ENCODE measurements at regions not wholly inside any gene's neighbourhood (a gene's known extent, or its start where the extent isn't known, plus 50 kb on each side); places are given as distances from the start of the nearest gene placed in this dataset.

DNA sequence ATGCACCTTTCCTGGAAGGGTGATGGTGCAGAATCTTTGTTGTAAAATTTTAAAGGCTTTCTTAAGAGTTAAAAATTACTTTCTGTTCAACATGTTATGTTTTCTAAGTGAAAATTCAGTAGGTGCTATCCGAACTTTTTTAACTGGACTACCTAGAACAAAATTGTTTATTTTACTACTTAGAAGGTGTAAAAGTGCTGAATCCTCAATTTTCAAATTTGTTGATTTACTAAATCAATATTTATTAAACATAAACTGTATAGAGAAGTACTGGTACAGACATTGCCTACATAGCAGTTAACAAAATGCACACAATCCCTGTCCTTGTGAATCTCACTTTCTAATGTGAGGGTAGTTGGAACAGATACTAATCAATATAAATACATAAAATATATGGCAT, 277.5 kb downstream of the CTH start:
- TF ChIP-seq, protein P1, sequence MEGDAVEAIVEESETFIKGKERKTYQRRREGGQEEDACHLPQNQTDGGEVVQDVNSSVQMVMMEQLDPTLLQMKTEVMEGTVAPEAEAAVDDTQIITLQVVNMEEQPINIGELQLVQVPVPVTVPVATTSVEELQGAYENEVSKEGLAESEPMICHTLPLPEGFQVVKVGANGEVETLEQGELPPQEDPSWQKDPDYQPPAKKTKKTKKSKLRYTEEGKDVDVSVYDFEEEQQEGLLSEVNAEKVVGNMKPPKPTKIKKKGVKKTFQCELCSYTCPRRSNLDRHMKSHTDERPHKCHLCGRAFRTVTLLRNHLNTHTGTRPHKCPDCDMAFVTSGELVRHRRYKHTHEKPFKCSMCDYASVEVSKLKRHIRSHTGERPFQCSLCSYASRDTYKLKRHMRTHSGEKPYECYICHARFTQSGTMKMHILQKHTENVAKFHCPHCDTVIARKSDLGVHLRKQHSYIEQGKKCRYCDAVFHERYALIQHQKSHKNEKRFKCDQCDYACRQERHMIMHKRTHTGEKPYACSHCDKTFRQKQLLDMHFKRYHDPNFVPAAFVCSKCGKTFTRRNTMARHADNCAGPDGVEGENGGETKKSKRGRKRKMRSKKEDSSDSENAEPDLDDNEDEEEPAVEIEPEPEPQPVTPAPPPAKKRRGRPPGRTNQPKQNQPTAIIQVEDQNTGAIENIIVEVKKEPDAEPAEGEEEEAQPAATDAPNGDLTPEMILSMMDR (IDR thresholded peaks at IDR 0.05) = no peak
- no peak for TF ChIP-seq POLR2A (IDR thresholded peaks at IDR 0.05)

All from suprapubic skin (tissue), 3 donors.